Stimulated activated CD4-positive, alpha-beta T cell treated with anti-CD3 and anti-CD28 coated beads, Interleukin-1b, Interleukin-23, amount 100 ng/mL, for 4 hours (primary cell): ENCODE measurements at regions not wholly inside any gene's neighbourhood (a gene's known extent, or its start where the extent isn't known, plus 50 kb on each side); places are given as distances from the start of the nearest gene placed in this dataset.
A peak's percentile ranks its signal among the peaks of the same experiment; 100 is the strongest.
"Not testable (repeated sequence)": the region's sequence is repeated elsewhere in the genome, so short reads cannot be mapped to it uniquely, and the experiment has no call there.

Experiments
- DNase-seq, 2 donors: peaks; one replicate each; pipeline ENCODE4 v3.0.0-alpha.2; 2020; ENCODE audit warnings: low read depth in 2 of 2

- not testable (repeated sequence) for DNase-seq
Measured at GRCh38 chr3:192968901-192969300, 51.2 kb upstream of the MB21D2 start.

- DNase-seq: no peak
Measured at GRCh38 chr3:192980632-192981031, 63.0 kb upstream of the MB21D2 start.

GRCh38 chr3:192986379-192986778 lies 68.7 kb upstream of the MB21D2 start:
- DNase-seq: no peak

GRCh38 chr3:192991356-192991755 lies 73.7 kb upstream of the MB21D2 start:
- no peak for DNase-seq

- DNase-seq: no peak
Measured at GRCh38 chr3:192992361-192992760, 74.7 kb upstream of the MB21D2 start.

GRCh38 chr3:192993411-192993810 lies 75.8 kb upstream of the MB21D2 start:
- no peak for DNase-seq

- not testable (repeated sequence) for DNase-seq
Measured at GRCh38 chr3:193001113-193001512, 83.5 kb upstream of the MB21D2 start.

- DNase-seq: not testable (repeated sequence)
Measured at GRCh38 chr3:193003624-193004023, 86.0 kb upstream of the MB21D2 start.

GRCh38 chr3:193008654-193009053 lies 91.0 kb upstream of the MB21D2 start:
- DNase-seq: no peak

GRCh38 chr3:193010191-193010590 lies 92.5 kb upstream of the MB21D2 start:
- no peak for DNase-seq

GRCh38 chr3:193011958-193012357 lies 94.3 kb upstream of the MB21D2 start:
- no peak for DNase-seq

GRCh38 chr3:193014902-193015301 lies 97.2 kb upstream of the MB21D2 start:
- no peak for DNase-seq

GRCh38 chr3:193016437-193016901 lies 98.8 kb upstream of the MB21D2 start:
- no peak for DNase-seq

- DNase-seq: no peak
Measured at GRCh38 chr3:193021506-193022010, 103.9 kb upstream of the MB21D2 start.

- DNase-seq: no peak
Measured at GRCh38 chr3:193023218-193023617, 105.6 kb upstream of the MB21D2 start.

GRCh38 chr3:193028258-193028657 lies 110.6 kb upstream of the MB21D2 start:
- no peak for DNase-seq

- no peak for DNase-seq
Measured at GRCh38 chr3:193029800-193030199, 112.1 kb upstream of the MB21D2 start.

GRCh38 chr3:193030276-193030675 lies 112.6 kb upstream of the MB21D2 start:
- DNase-seq: no peak

- DNase-seq: no peak
Measured at GRCh38 chr3:193031911-193032310, 114.3 kb upstream of the MB21D2 start.

- no peak for DNase-seq
Measured at GRCh38 chr3:193033226-193033780, 115.6 kb upstream of the MB21D2 start.

- DNase-seq: not testable (repeated sequence)
Measured at GRCh38 chr3:193037828-193038227, 120.2 kb upstream of the MB21D2 start.

GRCh38 chr3:193039058-193039457 lies 121.4 kb upstream of the MB21D2 start:
- no peak for DNase-seq

- DNase-seq: peak in 1 of 2 donors; percentile 0
Measured at GRCh38 chr3:193040836-193041672, 123.4 kb upstream of the MB21D2 start.
